ENCODE measurements at regions not wholly inside any gene's neighbourhood (a gene's known extent, or its start where the extent isn't known, plus 50 kb on each side); places are given as distances from the start of the nearest gene placed in this dataset.
A peak's percentile ranks its signal among the peaks of the same experiment; 100 is the strongest.

- Mint-ChIP-seq H3K27ac (no peak overlapping the region), H3K9me3 (no peaks in the 10 kb centered on the region), H3K4me1 (peaks cover 29% of the 10 kb centered on the region), H3K36me3 (no peaks in the 10 kb centered on the region), H3K27me3 (ENCODE audit: low read depth) (no peaks in the 10 kb centered on the region), H3K4me3 (no peak overlapping the region)
- ATAC-seq (no peak), DNase-seq (ENCODE audit: low spot score) (no peak)
- ChIA-PET POLR2A (interaction anchor here (0.5 to 1.4 kb wide), 2 partner anchors 55 to 69 kb away, joined by 3 read pairs; partner anchors contain the start of gene ERCC6L2), CTCF (interaction anchor here (1.0 kb wide), 1 partner anchor 63 kb away, joined by 3 read pairs; no protein-coding TSS in a partner anchor)
- no peak for TF ChIP-seq ZNF512 (CRISPR knock-in tag; IDR thresholded peaks at IDR 0.05; ENCODE audit: borderline replicate concordance)
- TF ChIP-seq ZNF317 (CRISPR knock-in tag; IDR thresholded peaks at IDR 0.05; ENCODE audit: borderline replicate concordance, low read depth): no peak
- no peak for TF ChIP-seq PRDM15 (CRISPR knock-in tag; IDR thresholded peaks at IDR 0.05)
- TF ChIP-seq ERG (CRISPR knock-in tag; IDR thresholded peaks at IDR 0.05): no peak
- no peak for TF ChIP-seq ZNF423 (CRISPR knock-in tag; IDR thresholded peaks at IDR 0.05)
- no peak for TF ChIP-seq PRRX2 (CRISPR knock-in tag; IDR thresholded peaks at IDR 0.05)
- no peak for TF ChIP-seq ZNF396 (CRISPR knock-in tag; IDR thresholded peaks at IDR 0.05; ENCODE audit: borderline replicate concordance)
- TF ChIP-seq ZNF671 (CRISPR knock-in tag; IDR thresholded peaks at IDR 0.05): no peak
- no peak for TF ChIP-seq GABPB1 (CRISPR knock-in tag; IDR thresholded peaks at IDR 0.05)
- TF ChIP-seq CREB1 (CRISPR knock-in tag; IDR thresholded peaks at IDR 0.05): no peak
- TF ChIP-seq HMGA2 (CRISPR knock-in tag; IDR thresholded peaks at IDR 0.05): no peak
- TF ChIP-seq STAT6 (CRISPR knock-in tag; conservative IDR thresholded peaks at IDR 0.05; ENCODE audit: low read depth): no peak
- no peak for TF ChIP-seq USF1 (CRISPR knock-in tag; IDR thresholded peaks at IDR 0.05)
- TF ChIP-seq FOXK1 (CRISPR knock-in tag; IDR thresholded peaks at IDR 0.05): no peak
These were observed 55.4 kb upstream of the ERCC6L2 start for GRCh38 chr9:95820074-95820473.

- Mint-ChIP-seq H3K4me1 (peaks cover 33% of the 10 kb centered on the region), H3K27me3 (ENCODE audit: low read depth) (no peaks in the 10 kb centered on the region), H3K36me3 (no peaks in the 10 kb centered on the region), H3K27ac (no peak overlapping the region), H3K4me3 (no peak overlapping the region), H3K9me3 (no peaks in the 10 kb centered on the region)
- ATAC-seq (peak; percentile 75), DNase-seq (ENCODE audit: low spot score) (no peak)
- CTCF ChIA-PET: interaction anchor here (1.0 kb wide), 1 partner anchor 62 kb away, joined by 3 read pairs; no protein-coding TSS in a partner anchor
- POLR2A ChIA-PET: interaction anchor here (0.5 to 1.4 kb wide), 2 partner anchors 56 to 68 kb away, joined by 3 read pairs; partner anchors contain the start of gene ERCC6L2
- no peak for TF ChIP-seq GABPB1 (CRISPR knock-in tag; IDR thresholded peaks at IDR 0.05)
- no peak for TF ChIP-seq ZNF281 (CRISPR knock-in tag; IDR thresholded peaks at IDR 0.05)
- TF ChIP-seq HMGXB4 (CRISPR knock-in tag; IDR thresholded peaks at IDR 0.05): no peak
- TF ChIP-seq ZNF512 (CRISPR knock-in tag; IDR thresholded peaks at IDR 0.05; ENCODE audit: borderline replicate concordance): no peak
These were observed 55.9 kb upstream of the ERCC6L2 start for GRCh38 chr9:95819636-95820035.

Measured in WTC11 (cell line).